ENCODE measurements at regions not wholly inside any gene's neighbourhood (a gene's known extent, or its start where the extent isn't known, plus 50 kb on each side); places are given as distances from the start of the nearest gene placed in this dataset.

- Histone ChIP-seq H3K27me3 (no peaks in the 10 kb centered on the region), H3K36me3 (no peaks in the 10 kb centered on the region), H3K4me3 (no peak overlapping the region), H3K27ac (no peak overlapping the region), H3K4me1 (peaks cover 4% of the 10 kb centered on the region), H3K9ac (ENCODE audit: low read depth in 2 of 2, low read length in 2 of 2) (no peak overlapping the region), H3K9me3 (no peaks in the 10 kb centered on the region)
- no peak for DNase-seq
- TF ChIP-seq CTCF (IDR thresholded peaks at IDR 0.05): no peak
- intact Hi-C loops (cut with DNase I): no loop called here
Observed at GRCh38 chr6:81564470-81565068, 187.9 kb downstream of the TENT5A start.

GRCh38 chr6:81562169-81562568 is 190.3 kb downstream of the TENT5A start:
- Histone ChIP-seq H3K9me3 (no peaks in the 10 kb centered on the region), H3K27me3 (no peaks in the 10 kb centered on the region), H3K27ac (peak overlapping the region; percentile 22), H3K9ac (ENCODE audit: low read depth in 2 of 2, low read length in 2 of 2) (no peak overlapping the region), H3K4me3 (no peak overlapping the region), H3K4me1 (peaks cover 4% of the 10 kb centered on the region), H3K36me3 (no peaks in the 10 kb centered on the region)
- no peak for TF ChIP-seq CTCF (IDR thresholded peaks at IDR 0.05)
- peak; percentile 40 for DNase-seq
- intact Hi-C loops (cut with DNase I): no loop called here

GRCh38 chr6:81561731-81562130 is 190.8 kb downstream of the TENT5A start:
- TF ChIP-seq CTCF (IDR thresholded peaks at IDR 0.05): no peak

GRCh38 chr6:81561071-81561564 is 191.4 kb downstream of the TENT5A start:
- no peaks in the 10 kb centered on the region for H3K9me3 ChIP-seq
- H3K27me3 ChIP-seq: no peaks in the 10 kb centered on the region
- H3K36me3 ChIP-seq: no peaks in the 10 kb centered on the region
- no peak for DNase-seq
- TF ChIP-seq CTCF (IDR thresholded peaks at IDR 0.05): no peak
- intact Hi-C loops (cut with DNase I): no loop called here
- H3K4me1 ChIP-seq: peaks cover 4% of the 10 kb centered on the region
- no peak overlapping the region for H3K9ac ChIP-seq (ENCODE audit: low read depth in 2 of 2, low read length in 2 of 2)
- no peak overlapping the region for H3K4me3 ChIP-seq
- H3K27ac ChIP-seq: no peak overlapping the region

More at GRCh38 chr6:81561731-81562130, 190.8 kb downstream of the TENT5A start:
- peak overlapping the region in 1 of 2 donors; percentile 14 for H3K9ac ChIP-seq (ENCODE audit: low read depth in 2 of 2, low read length in 2 of 2)
- no peaks in the 10 kb centered on the region for H3K27me3 ChIP-seq
- H3K4me3 ChIP-seq: no peak overlapping the region
- no peaks in the 10 kb centered on the region for H3K9me3 ChIP-seq
- no peak for DNase-seq
- H3K36me3 ChIP-seq: no peaks in the 10 kb centered on the region
- intact Hi-C loops (cut with DNase I): no loop called here
- H3K27ac ChIP-seq: peak overlapping the region; percentile 22
- peaks cover 4% of the 10 kb centered on the region for H3K4me1 ChIP-seq

- intact Hi-C loops (cut with DNase I): no loop called here
- Histone ChIP-seq H3K9ac (ENCODE audit: low read depth in 2 of 2, low read length in 2 of 2) (no peak overlapping the region), H3K27me3 (no peaks in the 10 kb centered on the region), H3K9me3 (no peaks in the 10 kb centered on the region), H3K4me3 (no peak overlapping the region), H3K27ac (no peak overlapping the region), H3K36me3 (no peaks in the 10 kb centered on the region), H3K4me1 (peaks cover 4% of the 10 kb centered on the region)
- no peak for TF ChIP-seq CTCF (IDR thresholded peaks at IDR 0.05)
- DNase-seq: no peak
Observed at GRCh38 chr6:81557811-81558210, 194.7 kb downstream of the TENT5A start.
